SKM-1 treated with dmso at 0.1 percent for 144 hours (cell line): ENCODE measurements at regions not wholly inside any gene's neighbourhood (a gene's known extent, or its start where the extent isn't known, plus 50 kb on each side); places are given as distances from the start of the nearest gene placed in this dataset.

Experiments used
- DNase-seq: peaks from one replicate; lab custom pipeline; 2025; ENCODE audit not compliant: unreplicated experiment; lab: John Stamatoyannopoulos, UW

GRCh38 chr2:180385601-180386201 is 378.6 kb upstream of the CWC22 start:
- no peak for DNase-seq

DNA sequence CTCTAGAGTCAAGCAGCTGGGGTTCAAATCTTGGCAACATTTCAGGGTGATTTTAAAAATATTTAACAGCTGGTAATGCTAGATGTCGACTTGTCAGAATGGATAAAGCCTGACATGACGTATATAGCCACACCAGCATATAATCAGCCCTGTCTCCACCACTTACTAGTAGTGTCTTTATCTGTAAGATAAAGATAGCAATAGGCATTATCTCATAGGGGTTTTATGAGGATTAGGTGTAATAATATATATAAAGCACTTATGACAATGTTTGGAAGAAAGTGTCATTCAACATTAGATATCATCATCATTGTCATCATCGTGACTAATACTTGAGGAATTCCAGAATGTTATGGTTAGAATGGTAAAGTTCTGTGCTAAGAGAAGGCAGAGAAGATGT is 369.0 kb upstream of the CWC22 start:
- DNase-seq, result no peak

- no peak for DNase-seq
Observed at GRCh38 chr2:180374502-180375281, 367.6 kb upstream of the CWC22 start.

- no peak for DNase-seq
Observed at GRCh38 chr2:180370511-180371205, 363.6 kb upstream of the CWC22 start.

GRCh38 chr2:180368881-180369280 is 361.8 kb upstream of the CWC22 start:
- DNase-seq, result no peak

- DNase-seq, result no peak
Observed at GRCh38 chr2:180367815-180368214, 360.7 kb upstream of the CWC22 start.

- DNase-seq, result no peak
Observed at GRCh38 chr2:180366481-180366880, 359.4 kb upstream of the CWC22 start.

GRCh38 chr2:180364719-180365118 is 357.6 kb upstream of the CWC22 start:
- no peak for DNase-seq

DNA sequence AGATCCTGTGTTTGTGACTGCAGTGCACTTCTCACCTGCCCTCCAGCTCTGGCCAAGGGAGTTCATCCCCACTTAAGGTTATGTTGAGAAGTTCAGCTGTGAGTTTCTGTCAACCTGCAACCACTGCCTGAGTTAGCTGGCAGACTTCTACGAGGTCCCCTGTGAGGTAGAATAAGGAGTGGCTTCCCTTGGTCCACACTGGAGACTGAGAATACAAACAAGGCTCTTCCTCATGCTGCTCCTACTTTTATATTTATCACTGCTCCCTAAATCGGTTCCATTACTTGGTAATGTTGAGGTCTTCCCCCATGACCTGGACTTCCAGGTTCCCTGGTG is 353.2 kb upstream of the CWC22 start:
- no peak for DNase-seq

- no peak for DNase-seq
Observed at GRCh38 chr2:180359522-180360282, 352.6 kb upstream of the CWC22 start.

- no peak for DNase-seq
Observed at GRCh38 chr2:180358458-180358857, 351.4 kb upstream of the CWC22 start.

DNA sequence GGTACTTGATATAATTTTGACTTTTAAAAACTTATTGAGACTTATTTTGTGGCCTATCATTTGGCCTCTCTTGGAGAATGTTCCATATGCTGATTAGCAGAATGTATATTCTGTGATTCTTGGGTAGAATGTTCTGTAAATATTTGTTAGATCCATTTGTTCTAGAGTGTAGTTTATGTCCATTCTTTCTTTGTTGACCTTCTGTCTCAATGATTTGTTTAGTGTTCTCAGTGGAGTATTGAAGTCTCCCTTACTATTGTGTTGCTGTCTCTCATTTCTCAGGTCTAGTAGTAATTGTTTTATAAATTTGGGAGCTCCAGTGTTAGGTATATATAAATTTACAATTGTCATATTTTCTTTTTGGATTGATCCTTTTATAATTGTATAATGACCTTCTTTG is 349.6 kb upstream of the CWC22 start:
- DNase-seq, result no peak

DNA sequence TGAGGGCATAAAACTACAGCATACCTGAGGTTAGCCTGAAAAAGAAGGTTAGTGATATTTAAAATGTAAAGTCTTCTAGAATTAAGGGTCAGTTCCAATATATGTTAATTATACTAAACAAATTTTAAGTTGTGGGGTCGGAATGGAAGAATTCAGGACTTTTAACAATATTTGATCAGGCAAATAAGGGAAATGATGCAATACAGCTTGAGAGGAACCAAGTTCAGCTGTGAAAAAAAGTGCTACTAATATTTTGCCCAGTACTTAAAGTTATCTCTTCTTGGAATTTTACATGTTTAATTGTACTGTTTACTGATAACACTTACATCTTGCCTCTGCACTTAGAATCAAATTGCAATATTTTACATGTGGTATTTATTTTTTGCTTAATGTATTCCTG is 345.5 kb upstream of the CWC22 start:
- no peak for DNase-seq

DNA sequence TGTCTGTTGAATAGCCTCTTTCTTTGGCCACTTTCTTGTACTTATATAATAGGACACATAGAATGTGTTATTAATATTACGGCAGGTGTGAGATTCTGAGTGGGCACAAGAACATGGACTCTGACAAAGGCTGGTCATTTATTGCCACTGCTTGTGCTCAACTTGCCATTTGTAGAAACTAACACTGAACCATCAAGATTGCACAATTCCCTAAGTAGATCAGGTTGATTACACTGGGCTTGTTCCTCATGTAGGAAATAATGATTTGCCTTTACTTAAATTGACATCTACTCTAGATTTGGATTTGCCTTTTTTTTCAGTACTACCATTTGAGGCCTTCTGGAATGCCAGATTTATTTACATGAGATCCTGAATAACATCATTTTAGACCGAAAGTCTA is 342.7 kb upstream of the CWC22 start:
- no peak for DNase-seq

DNA sequence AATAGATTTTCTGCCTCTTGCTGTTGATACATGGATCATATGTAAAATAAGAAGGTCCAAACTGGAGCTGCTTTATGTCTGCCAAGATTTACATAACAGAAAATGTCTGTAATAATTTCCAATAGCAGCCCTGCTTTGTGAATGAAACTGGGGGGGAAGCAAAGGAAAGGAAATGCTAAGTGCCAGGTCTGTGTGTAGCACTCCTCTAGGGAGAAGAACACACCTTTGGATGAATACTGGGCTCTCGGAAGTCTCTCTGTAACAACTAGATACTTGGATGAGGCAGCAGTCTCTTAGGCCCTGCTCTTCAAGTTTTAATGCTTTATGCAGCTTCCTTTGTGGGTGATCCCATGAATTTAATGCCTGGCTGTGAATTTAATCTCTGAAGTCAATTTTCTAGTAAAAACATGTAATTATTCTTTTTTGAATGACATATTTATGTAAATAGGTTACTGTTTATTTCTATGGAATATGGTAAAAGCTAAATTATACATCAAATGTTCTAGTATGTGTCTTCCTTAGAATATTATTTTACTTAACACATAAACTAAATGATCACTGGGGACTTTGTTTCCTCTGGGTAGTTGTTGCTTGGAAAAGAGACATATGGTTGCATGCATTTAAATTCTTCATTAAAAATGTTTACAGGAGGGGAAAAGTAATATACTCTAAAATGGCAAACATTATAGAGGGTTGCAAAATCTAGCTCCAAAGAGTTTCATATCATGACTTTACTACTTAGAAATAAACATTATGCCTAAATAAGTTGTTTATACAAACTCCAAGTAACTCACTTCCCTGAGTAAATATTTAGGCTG is 336.6 kb upstream of the CWC22 start:
- DNase-seq, result no peak

GRCh38 chr2:180337136-180337535 is 330.0 kb upstream of the CWC22 start:
- DNase-seq, result no peak

DNA sequence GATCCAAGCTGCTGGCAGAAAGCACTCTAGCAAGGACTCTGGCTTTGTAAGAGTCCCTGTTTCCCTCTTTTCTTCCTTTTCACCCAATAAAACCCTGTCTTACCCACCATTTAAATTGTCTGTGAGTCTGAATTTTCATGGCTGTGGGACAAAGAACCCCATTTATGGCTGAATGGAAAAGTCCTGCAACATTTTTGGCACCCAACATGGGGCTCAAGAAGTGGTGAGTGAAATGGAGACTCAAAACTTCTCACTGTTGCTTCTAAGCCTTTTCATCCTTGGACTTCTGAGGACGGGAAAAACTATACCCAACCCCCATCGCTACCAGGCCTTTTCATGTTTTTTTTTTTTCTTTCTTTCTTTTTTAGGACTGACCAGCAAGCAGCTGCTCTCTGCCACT is 329.5 kb upstream of the CWC22 start:
- DNase-seq, result no peak

DNA sequence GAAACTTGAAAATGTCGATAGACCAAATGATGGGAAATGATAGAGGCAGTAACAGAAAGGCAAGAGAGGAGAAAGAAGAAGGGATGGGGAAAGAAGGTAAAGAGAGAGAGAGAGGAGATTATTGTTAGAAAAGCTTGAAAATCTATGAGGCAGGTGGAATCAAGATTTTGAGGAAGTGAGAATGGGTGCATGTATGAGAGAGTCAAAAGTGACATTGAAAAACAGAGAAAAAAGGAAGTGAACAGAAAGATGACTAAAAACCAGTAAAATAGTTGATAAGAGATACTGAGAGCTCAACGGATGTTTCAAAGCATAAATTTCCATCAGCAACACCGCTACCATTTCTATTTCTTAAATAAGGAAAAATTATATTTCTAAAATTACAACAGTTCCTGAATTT is 327.4 kb upstream of the CWC22 start:
- peak; percentile 66 for DNase-seq

DNA sequence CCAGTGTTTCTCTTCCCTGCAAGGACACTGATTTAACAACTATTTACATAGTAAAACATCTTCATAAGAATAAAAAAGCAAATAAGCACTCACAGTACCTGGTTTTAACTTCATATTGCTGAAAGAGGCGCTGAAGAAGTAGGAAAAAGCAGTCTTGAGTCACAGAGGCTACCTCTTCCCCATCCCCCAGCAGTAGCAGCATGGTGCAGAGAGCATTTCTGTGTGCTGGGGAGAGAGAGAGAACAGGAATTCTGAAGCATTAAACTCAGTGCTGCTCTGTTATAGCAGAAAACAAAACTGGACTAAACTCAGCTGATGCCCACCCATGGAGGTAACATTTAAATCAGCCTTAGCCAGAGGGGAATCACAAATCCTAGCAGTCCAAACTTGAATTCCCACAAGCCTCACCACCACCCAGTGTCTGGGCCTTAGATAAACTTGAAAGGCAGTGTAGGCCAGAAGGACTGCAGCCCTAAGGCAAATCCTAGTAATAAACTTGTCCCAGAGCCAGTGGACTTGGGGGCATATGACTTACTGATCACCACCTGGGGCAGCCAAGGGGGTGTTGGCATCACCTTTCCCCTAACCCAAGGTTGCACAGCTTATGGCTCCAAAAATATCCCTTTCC is 321.8 kb upstream of the CWC22 start:
- DNase-seq, result no peak

DNA sequence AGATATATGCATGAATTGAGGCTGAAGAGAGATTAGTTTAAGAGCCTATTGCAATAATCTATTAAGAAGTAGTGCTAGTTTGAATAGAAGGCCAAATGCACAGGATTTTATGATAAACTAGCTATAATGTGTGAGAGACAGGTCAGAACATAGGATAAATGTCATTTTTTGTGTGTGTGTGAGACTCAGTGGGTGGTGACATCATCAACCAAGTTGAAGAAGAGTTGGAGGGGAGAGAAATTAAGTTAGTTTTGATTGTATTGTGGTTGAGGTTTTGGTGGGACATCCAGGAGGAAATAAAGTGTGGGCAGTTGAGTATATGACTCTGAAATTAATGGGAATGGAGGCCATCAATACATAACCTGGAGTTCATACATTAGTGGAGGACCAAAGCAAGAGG is 320.1 kb upstream of the CWC22 start:
- DNase-seq, result no peak
